GM23338 (cell line): ENCODE measurements at regions not wholly inside any gene's neighbourhood (a gene's known extent, or its start where the extent isn't known, plus 50 kb on each side); places are given as distances from the start of the nearest gene placed in this dataset.

Experiments used
- CTCF ChIP-seq, 2 experiments: fragments of 200-600 bp in 1 of 2; sonication (generic) in 1 of 2; conservative IDR thresholded peaks; 2 replicates each; pipeline versions ENCODE4 v1.5.1 to v1.6.1; 2016 to 2017; ENCODE audit warnings: antibody characterized with exemption in 2 of 2, low read depth in 2 of 2, mild to moderate bottlenecking in 2 of 2, moderate library complexity in 1 of 2
- ETS1 ChIP-seq: IDR thresholded peaks from 2 replicates; pipeline ENCODE4 v1.6.1; 2016; ENCODE audit warnings: antibody characterized with exemption
- EZH2 ChIP-seq: fragments of 200-600 bp; sonication (generic); IDR thresholded peaks from one replicate; pipeline ENCODE4 v1.8.0; 2017; ENCODE audit warnings: antibody characterized with exemption, mild to moderate bottlenecking, low read depth; ENCODE audit not compliant: unreplicated experiment
- EZH2phosphoT487 ChIP-seq: fragments of 200-600 bp; sonication (generic); IDR thresholded peaks from one replicate; pipeline ENCODE4 v1.8.1; 2018; ENCODE audit warnings: antibody characterized with exemption; ENCODE audit not compliant: unreplicated experiment
- JUNB ChIP-seq: IDR thresholded peaks from one replicate; pipeline ENCODE4 v1.6.1; 2016; ENCODE audit warnings: antibody characterized with exemption; ENCODE audit not compliant: unreplicated experiment
- POLR2AphosphoS5 ChIP-seq: IDR thresholded peaks from 2 replicates; pipeline ENCODE4 v1.6.1; 2016; ENCODE audit warnings: antibody characterized with exemption, low read depth
- REST ChIP-seq: IDR thresholded peaks from one replicate; pipeline ENCODE4 v1.6.1; 2018; ENCODE audit warnings: antibody characterized with exemption; ENCODE audit not compliant: unreplicated experiment
- ZNF114 ChIP-seq: fragments of 250-450 bp; sonication (Bioruptor Pico); IDR thresholded peaks from 2 replicates; pipeline ENCODE4 v1.5.0; 2020; ENCODE audit warnings: mild to moderate bottlenecking, moderate library complexity
- ZNF462 ChIP-seq: fragments of 250-450 bp; sonication (Bioruptor Pico); IDR thresholded peaks from 2 replicates; pipeline ENCODE4 v1.5.0; 2020; ENCODE audit warnings: mild to moderate bottlenecking, moderate library complexity

- TF ChIP-seq POLR2AphosphoS5, result no peak
- TF ChIP-seq EZH2phosphoT487, result no peak
- TF ChIP-seq CTCF (conservative IDR thresholded peaks at IDR 0.05; ENCODE audit: low read depth in 2 of 2), result no peak
- no peak for TF ChIP-seq EZH2
- TF ChIP-seq ZNF462 (CRISPR knock-in tag), result no peak
- no peak for TF ChIP-seq JUNB
- no peak for TF ChIP-seq ZNF114 (CRISPR knock-in tag)
- TF ChIP-seq REST, result no peak
- no peak for TF ChIP-seq ETS1
Measured at GRCh38 chr18:70501358-70501757, 212.5 kb downstream of the SOCS6 start.
